Pancreas (tissue), 10 donors: ENCODE measurements at regions not wholly inside any gene's neighbourhood (a gene's known extent, or its start where the extent isn't known, plus 50 kb on each side); places are given as distances from the start of the nearest gene placed in this dataset.
A peak's percentile ranks its signal among the peaks of the same experiment; 100 is the strongest.
"Not testable (repeated sequence)": the region's sequence is repeated elsewhere in the genome, so short reads cannot be mapped to it uniquely, and the experiment has no call there.

ENCODE experiments used
- ATAC-seq, 4 donors: fragments of 200-7000 bp; cut with Tn5 transposase; one replicate each; pipeline versions ENCODE4 v1.8.0 to v1.9.1; 2020; ENCODE audit warnings: mild to moderate bottlenecking in 4 of 4, moderate library complexity in 4 of 4
- DNase-seq, 6 donors: peaks; one replicate each; pipeline ENCODE4 v3.0.0-alpha.2; 2020
- FAIRE-seq: peaks from 2 replicates; lab custom pipeline; 2012; peaks lifted over from hg19 to GRCh38; lab: Jason Lieb, UNC
- H3K27ac ChIP-seq, 4 donors: fragments of 200-600 bp; sonication (generic); 1 replicate in 3 of 4; 2 replicates in 1 of 4; pipeline versions ENCODE4 v1.5.0 to v1.8.0; 2020
- H3K27me3 ChIP-seq, 4 donors: fragments of 200-600 bp; one replicate each; pipeline ENCODE4 v1.8.0; 2021
- H3K36me3 ChIP-seq, 3 donors: fragments of 200-600 bp; sonication (generic) in 1 of 3; one replicate each; pipeline versions ENCODE4 v1.5.0 to v1.8.0; 2020 to 2021
- H3K4me1 ChIP-seq, 3 donors: fragments of 200-600 bp; one replicate each; pipeline ENCODE4 v1.8.0; 2021
- H3K4me3 ChIP-seq, 4 donors: fragments of 200-600 bp; sonication (generic) in 2 of 4; one replicate each; pipeline versions ENCODE4 v1.5.0 to v1.8.0; 2020 to 2021
- H3K9me3 ChIP-seq, 4 donors: fragments of 200-600 bp; one replicate each; pipeline ENCODE4 v1.8.0; 2021
- WGBS, 2 donors: extraction: QIAGEN DNeasy Blood & Tissue Kit; methylation state at CpG; one replicate each; pipeline ENCODE4 v1.1.7; 2013; 5-methylcytosine and 5-hydroxymethylcytosine counted together
- intact Hi-C, 3 donors: fragments of 100-400 bp; cut with DNase I; formaldehyde crosslinking; loops; one replicate each; pipeline versions ENCODE4 v1.11.1 to v1.14.2; 2022
- TF ChIP-seq, protein P1 (sequence below), 4 donors: fragments of 200-600 bp; sonication (generic) in 3 of 4; IDR thresholded peaks; one replicate each; pipeline versions ENCODE4 v1.5.0 to v1.8.0; 2021; ENCODE audit warnings: antibody characterized with exemption in 4 of 4
- donor health status: healthy with polysubstance abuse.
- donor health status: DM: no; HTN: no; CAD: no; lungs with moderate emphysema.
- donor health status: DM: no; HTN: no; CAD: no.
- donor health status: control.
- donor health status: control.
- donor health status: Bipolar disorder and iron deficiency.
- donor health status: DM: yes; HTN: yes; CAD: no.
- donor health status: DM: no; HTN: no; CAD: no.
- donor health status: DM: no; HTN: no; CAD: no.
- donor health status: DM: yes; HTN: yes; CAD: no.

DNA sequence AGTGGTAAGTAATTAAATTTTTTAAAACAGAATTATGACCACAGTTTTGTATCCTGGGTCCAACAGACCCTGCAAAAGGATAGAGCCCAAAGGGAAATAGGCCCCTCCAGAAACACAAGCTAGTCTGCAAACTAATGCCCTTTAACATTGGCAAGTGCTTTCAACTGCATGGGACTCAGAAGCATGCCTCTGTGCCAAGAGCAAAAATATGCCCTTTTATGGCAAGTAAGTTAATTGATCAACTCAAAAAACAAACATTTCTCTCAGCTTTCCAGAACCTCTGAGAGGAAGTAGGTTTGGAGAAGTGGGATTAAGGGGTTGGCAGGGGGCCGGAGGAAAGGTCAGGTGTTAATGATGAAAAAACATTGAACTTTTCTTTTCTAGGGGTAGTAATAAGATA is 186.6 kb upstream of the PRSS1 start:
- Histone ChIP-seq H3K27me3 (no peaks in the 10 kb centered on the region), H3K27ac (no peak overlapping the region), H3K9me3 (no peaks in the 10 kb centered on the region), H3K4me3 (no peak overlapping the region), H3K4me1 (peaks cover 0 to 6% (median 4%) of the 10 kb centered on the region in 3 donors), H3K36me3 (no peaks in the 10 kb centered on the region)
- FAIRE-seq (no peak), DNase-seq (no peak), ATAC-seq (no peak)
- intact Hi-C loops: no loop called here
- TF ChIP-seq, protein P1, sequence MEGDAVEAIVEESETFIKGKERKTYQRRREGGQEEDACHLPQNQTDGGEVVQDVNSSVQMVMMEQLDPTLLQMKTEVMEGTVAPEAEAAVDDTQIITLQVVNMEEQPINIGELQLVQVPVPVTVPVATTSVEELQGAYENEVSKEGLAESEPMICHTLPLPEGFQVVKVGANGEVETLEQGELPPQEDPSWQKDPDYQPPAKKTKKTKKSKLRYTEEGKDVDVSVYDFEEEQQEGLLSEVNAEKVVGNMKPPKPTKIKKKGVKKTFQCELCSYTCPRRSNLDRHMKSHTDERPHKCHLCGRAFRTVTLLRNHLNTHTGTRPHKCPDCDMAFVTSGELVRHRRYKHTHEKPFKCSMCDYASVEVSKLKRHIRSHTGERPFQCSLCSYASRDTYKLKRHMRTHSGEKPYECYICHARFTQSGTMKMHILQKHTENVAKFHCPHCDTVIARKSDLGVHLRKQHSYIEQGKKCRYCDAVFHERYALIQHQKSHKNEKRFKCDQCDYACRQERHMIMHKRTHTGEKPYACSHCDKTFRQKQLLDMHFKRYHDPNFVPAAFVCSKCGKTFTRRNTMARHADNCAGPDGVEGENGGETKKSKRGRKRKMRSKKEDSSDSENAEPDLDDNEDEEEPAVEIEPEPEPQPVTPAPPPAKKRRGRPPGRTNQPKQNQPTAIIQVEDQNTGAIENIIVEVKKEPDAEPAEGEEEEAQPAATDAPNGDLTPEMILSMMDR (IDR thresholded peaks at IDR 0.05): no peak
- 60 to 70% methylated on average over 1 of the region's 1 CpG for WGBS, 2 donors

DNA sequence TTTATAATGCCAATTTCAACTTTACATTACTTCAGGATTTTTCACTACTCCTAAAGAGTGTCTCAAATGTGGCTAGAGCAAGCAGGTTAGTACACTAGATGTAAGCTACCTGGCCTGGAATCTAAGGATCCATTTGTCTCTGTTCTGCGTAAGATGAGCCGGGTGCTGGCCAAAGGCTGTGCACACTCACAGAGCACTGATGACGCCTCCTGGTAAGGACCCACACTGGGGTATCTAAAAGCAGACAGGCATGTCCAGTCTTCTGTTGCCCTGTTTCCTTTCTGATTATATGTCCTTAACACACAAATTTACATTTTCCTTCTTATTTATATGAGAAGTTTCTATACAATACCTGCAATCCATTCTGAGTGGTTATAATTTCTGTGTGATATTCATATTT is 187.9 kb upstream of the PRSS1 start:
- H3K36me3 ChIP-seq, H3K27me3 ChIP-seq, ATAC-seq, H3K4me3 ChIP-seq, H3K9me3 ChIP-seq, FAIRE-seq, H3K27ac ChIP-seq, DNase-seq, intact Hi-C loops, H3K4me1 ChIP-seq: not testable (repeated sequence)
- WGBS, 2 donors: 93 to 95% methylated on average over 3 of the region's 3 CpGs

DNA sequence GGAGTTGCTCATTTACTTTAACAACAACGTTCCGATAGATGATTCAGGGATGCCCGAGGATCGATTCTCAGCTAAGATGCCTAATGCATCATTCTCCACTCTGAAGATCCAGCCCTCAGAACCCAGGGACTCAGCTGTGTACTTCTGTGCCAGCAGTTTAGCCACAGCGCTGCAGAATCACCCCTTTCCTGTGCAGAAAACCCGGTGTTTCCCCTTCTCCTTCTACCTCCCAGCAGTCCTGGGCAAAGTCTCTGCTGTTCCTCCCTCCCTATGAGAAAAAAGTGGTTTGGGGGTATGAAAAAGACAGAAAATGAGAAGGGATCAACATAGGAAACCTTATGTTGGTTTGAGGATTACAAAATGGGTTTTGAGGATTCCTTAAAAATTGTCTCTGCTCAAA is 188.5 kb upstream of the PRSS1 start:
- H3K4me1 ChIP-seq, intact Hi-C loops, ATAC-seq, H3K36me3 ChIP-seq, H3K9me3 ChIP-seq, DNase-seq, H3K4me3 ChIP-seq, H3K27ac ChIP-seq, FAIRE-seq, H3K27me3 ChIP-seq: not testable (repeated sequence)
- WGBS, 2 donors: 80 to 82% methylated on average over 4 of the region's 6 CpGs

DNA sequence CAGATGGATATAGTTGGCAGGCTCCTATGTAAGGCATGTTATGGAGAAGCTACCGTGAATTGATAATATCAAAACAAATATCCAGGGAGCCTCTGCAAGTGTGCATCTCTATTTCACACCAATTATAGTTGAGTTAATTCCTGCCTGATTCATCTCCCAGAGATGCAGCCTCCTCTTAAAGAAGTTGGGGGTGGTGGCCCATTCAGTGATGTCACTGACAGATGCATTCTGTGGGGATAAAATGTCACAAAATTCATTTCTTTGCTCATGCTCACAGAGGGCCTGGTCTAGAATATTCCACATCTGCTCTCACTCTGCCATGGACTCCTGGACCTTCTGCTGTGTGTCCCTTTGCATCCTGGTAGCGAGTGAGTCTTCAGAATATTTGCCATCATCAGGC is 189.1 kb upstream of the PRSS1 start:
- intact Hi-C loops: no loop called here
- no peaks in the 10 kb centered on the region for H3K27me3 ChIP-seq
- H3K9me3 ChIP-seq: no peaks in the 10 kb centered on the region
- no peaks in the 10 kb centered on the region for H3K36me3 ChIP-seq
- WGBS, 2 donors: 89 to 91% methylated on average over 2 of the region's 2 CpGs
- H3K4me1 ChIP-seq: peaks cover 0 to 4% (median 0%) of the 10 kb centered on the region in 3 donors
- no peak for FAIRE-seq
- TF ChIP-seq, protein P1 (IDR thresholded peaks at IDR 0.05): no peak
- no peak for ATAC-seq
- H3K4me3 ChIP-seq: no peak overlapping the region
- H3K27ac ChIP-seq: no peak overlapping the region
- no peak for DNase-seq

DNA sequence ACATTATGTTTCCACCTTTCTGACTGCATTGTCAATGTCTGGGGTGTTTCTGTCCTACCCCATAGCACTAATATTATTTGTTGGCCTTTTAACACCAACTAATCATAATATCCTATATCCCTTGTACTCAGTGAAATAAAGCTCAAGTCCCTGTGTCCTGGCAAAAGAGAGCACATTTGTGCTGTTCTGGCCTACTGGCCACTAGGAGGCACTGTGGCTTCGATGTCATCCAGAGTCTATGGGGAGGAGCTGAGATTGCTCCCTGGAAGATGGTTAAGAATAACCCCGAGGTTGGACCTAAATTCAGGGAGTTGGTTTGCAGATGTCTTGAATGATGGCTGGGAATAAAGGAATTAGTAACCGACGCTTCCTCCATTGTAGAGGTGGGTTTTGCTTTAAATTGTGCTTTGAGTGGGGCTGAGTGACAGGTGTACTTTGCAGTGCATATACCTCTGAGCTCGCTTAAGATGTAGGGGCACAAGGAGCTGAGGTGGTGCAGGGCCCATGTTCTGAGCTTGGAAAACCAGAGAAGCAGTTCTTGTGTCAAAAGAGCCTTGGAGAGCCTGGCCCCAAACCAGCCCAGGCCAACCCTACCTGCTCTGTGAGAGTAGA is 191.2 kb upstream of the PRSS1 start:
- TF ChIP-seq, protein P1 (IDR thresholded peaks at IDR 0.05): peak; percentile 16 to 58 (median 28)
- no peak for FAIRE-seq
- peak; percentile 75 to 88 (median 82) for ATAC-seq
- no peaks in the 10 kb centered on the region for H3K9me3 ChIP-seq
- no peaks in the 10 kb centered on the region for H3K36me3 ChIP-seq
- WGBS, 2 donors: 42 to 50% methylated on average over 5 of the region's 5 CpGs
- H3K27me3 ChIP-seq: no peaks in the 10 kb centered on the region
- peaks cover 0 to 4% (median 0%) of the 10 kb centered on the region in 3 donors for H3K4me1 ChIP-seq
- DNase-seq: peak in 5 of 6 donors; percentile 35 to 66 (median 54)
- H3K27ac ChIP-seq: no peak overlapping the region
- H3K4me3 ChIP-seq: no peak overlapping the region
- intact Hi-C loops: no loop called here

- Histone ChIP-seq H3K27me3 (no peaks in the 10 kb centered on the region), H3K4me3 (no peak overlapping the region), H3K9me3 (no peaks in the 10 kb centered on the region), H3K27ac (peak overlapping the region in 1 of 4 donors; percentile 37), H3K36me3 (no peaks in the 10 kb centered on the region), H3K4me1 (no peaks in the 10 kb centered on the region)
- TF ChIP-seq, protein P1 (IDR thresholded peaks at IDR 0.05): no peak
- 16 to 18% methylated on average over 5 of the region's 5 CpGs for WGBS, 2 donors
- intact Hi-C loops: no loop called here
- FAIRE-seq: no peak
- peak in 4 of 6 donors; percentile 51 to 69 (median 66) for DNase-seq
- ATAC-seq: peak; percentile 85 to 94 (median 88)
Measured at GRCh38 chr7:142556740-142557139, 192.5 kb upstream of the PRSS1 start.
